Kidney tubule cell (primary cell): ENCODE measurements at regions not wholly inside any gene's neighbourhood (a gene's known extent, or its start where the extent isn't known, plus 50 kb on each side); places are given as distances from the start of the nearest gene placed in this dataset.
"Not testable (repeated sequence)": the region's sequence is repeated elsewhere in the genome, so short reads cannot be mapped to it uniquely, and the experiment has no call there.

Experiments
- DNase-seq: peaks from one replicate; pipeline ENCODE4 v3.0.0-alpha.2; 2018; ENCODE audit warnings: low spot score

- no peak for DNase-seq
Measured at GRCh38 chr3:151675858-151676615, 57.7 kb upstream of the AADACL2 start.

GRCh38 chr3:151673974-151674373 is 59.8 kb upstream of the AADACL2 start:
- no peak for DNase-seq

- DNase-seq = not testable (repeated sequence)
Measured at GRCh38 chr3:151667762-151668161, 66.0 kb upstream of the AADACL2 start.

GRCh38 chr3:151660885-151661284 is 72.8 kb upstream of the AADACL2 start:
- no peak for DNase-seq

- no peak for DNase-seq
Measured at GRCh38 chr3:151644986-151645385, 88.7 kb upstream of the AADACL2 start.

- DNase-seq = no peak
Measured at GRCh38 chr3:151644020-151644620, 89.6 kb upstream of the AADACL2 start.

- DNase-seq = no peak
Measured at GRCh38 chr3:151639418-151639740, 94.3 kb upstream of the AADACL2 start.

- no peak for DNase-seq
Measured at GRCh38 chr3:151638555-151639417, 94.9 kb upstream of the AADACL2 start.

- no peak for DNase-seq
Measured at GRCh38 chr3:151635905-151636304, 97.8 kb upstream of the AADACL2 start.

GRCh38 chr3:151631946-151632345 is 101.8 kb upstream of the AADACL2 start:
- no peak for DNase-seq

GRCh38 chr3:151630938-151631441 is 102.7 kb upstream of the AADACL2 start:
- DNase-seq = no peak

- DNase-seq = no peak
Measured at GRCh38 chr3:151630035-151630434, 103.7 kb upstream of the AADACL2 start.

GRCh38 chr3:151625586-151625985 is 108.1 kb upstream of the AADACL2 start:
- DNase-seq = no peak

GRCh38 chr3:151625086-151625485 is 108.6 kb upstream of the AADACL2 start:
- no peak for DNase-seq

GRCh38 chr3:151620071-151620470 is 113.7 kb upstream of the AADACL2 start:
- DNase-seq = no peak

GRCh38 chr3:151615464-151615863 is 118.3 kb upstream of the AADACL2 start:
- no peak for DNase-seq

- DNase-seq = no peak
Measured at GRCh38 chr3:151612115-151612514, 121.6 kb upstream of the AADACL2 start.

- no peak for DNase-seq
Measured at GRCh38 chr3:151611419-151611818, 122.3 kb upstream of the AADACL2 start.

- no peak for DNase-seq
Measured at GRCh38 chr3:151609491-151609890, 124.2 kb upstream of the AADACL2 start.

- DNase-seq = no peak
Measured at GRCh38 chr3:151604891-151605290, 128.8 kb upstream of the AADACL2 start.

- no peak for DNase-seq
Measured at GRCh38 chr3:151600783-151601182, 132.9 kb upstream of the AADACL2 start.

- no peak for DNase-seq
Measured at GRCh38 chr3:151599103-151599672, 134.5 kb upstream of the AADACL2 start.
